Kidney (tissue), 13 donors: ENCODE measurements at regions not wholly inside any gene's neighbourhood (a gene's known extent, or its start where the extent isn't known, plus 50 kb on each side); places are given as distances from the start of the nearest gene placed in this dataset.
"Not testable (repeated sequence)": the region's sequence is repeated elsewhere in the genome, so short reads cannot be mapped to it uniquely, and the experiment has no call there.

Experiments
- DNase-seq, 5 donors: peaks; one replicate each; pipeline ENCODE4 v3.0.0-alpha.2; 2013 to 2020
- FAIRE-seq: peaks from 2 replicates; lab custom pipeline; 2012; peaks lifted over from hg19 to GRCh38; lab: Jason Lieb, UNC
- H3K27ac ChIP-seq, 2 donors: one replicate each; pipeline ENCODE4 v1.7.0; 2013; ENCODE audit warnings: low read depth in 2 of 2, low read length in 2 of 2, inconsistent platforms in 1 of 2
- H3K27me3 ChIP-seq: one replicate; pipeline ENCODE4 v1.7.1; 2013; ENCODE audit warnings: low read length, inconsistent platforms; ENCODE audit not compliant: control insufficient read depth, insufficient read depth
- H3K36me3 ChIP-seq, 3 donors: one replicate each; pipeline versions ENCODE4 v1.7.0 to v1.7.1; 2013; ENCODE audit warnings: low read length in 3 of 3, control low read depth in 1 of 3, inconsistent platforms in 1 of 3; ENCODE audit not compliant: insufficient read depth in 3 of 3, control insufficient read depth in 2 of 3
- H3K4me1 ChIP-seq, 3 donors: one replicate each; pipeline versions ENCODE4 v1.7.0 to v1.7.1; 2013; ENCODE audit warnings: low read length in 3 of 3, inconsistent platforms in 1 of 3, low read depth in 1 of 3; ENCODE audit not compliant: control insufficient read depth in 2 of 3, insufficient read depth in 2 of 3
- H3K4me3 ChIP-seq, 3 donors: one replicate each; pipeline versions ENCODE4 v1.7.0 to v1.8.1; 2013; ENCODE audit warnings: low read length in 3 of 3, control low read depth in 1 of 3, inconsistent platforms in 1 of 3
- H3K9ac ChIP-seq, 3 donors: one replicate each; pipeline versions ENCODE4 v1.7.0 to v1.7.1; 2013; ENCODE audit warnings: low read length in 3 of 3, control low read depth in 1 of 3, inconsistent platforms in 1 of 3
- H3K9me3 ChIP-seq, 3 donors: one replicate each; pipeline versions ENCODE4 v1.7.0 to v1.7.1; 2013; ENCODE audit warnings: low read length in 3 of 3, control low read depth in 1 of 3, inconsistent platforms in 1 of 3; ENCODE audit not compliant: control insufficient read depth in 2 of 3, insufficient read depth in 1 of 3
- intact Hi-C: fragments of 100-400 bp; cut with DNase I; formaldehyde crosslinking; loops from one replicate; pipeline ENCODE4 v1.11.1; 2022
- TF ChIP-seq, protein P1 (sequence below): IDR thresholded peaks from 3 replicates; pipeline ENCODE4 v1.5.1; 2012; ENCODE audit warnings: mild to moderate bottlenecking, moderate library complexity, borderline replicate concordance; ENCODE audit not compliant: insufficient read depth; ENCODE audit errors: extremely low read depth
- donor health status: control.
- donor health status: control.
- donor health status: control.
- donor health status: control.
- donor health status: control.
- donor health status: DM: yes; HTN: yes; CAD: no.
- donor health status: Normal renal cell carcinoma (clear cell type).

DNA sequence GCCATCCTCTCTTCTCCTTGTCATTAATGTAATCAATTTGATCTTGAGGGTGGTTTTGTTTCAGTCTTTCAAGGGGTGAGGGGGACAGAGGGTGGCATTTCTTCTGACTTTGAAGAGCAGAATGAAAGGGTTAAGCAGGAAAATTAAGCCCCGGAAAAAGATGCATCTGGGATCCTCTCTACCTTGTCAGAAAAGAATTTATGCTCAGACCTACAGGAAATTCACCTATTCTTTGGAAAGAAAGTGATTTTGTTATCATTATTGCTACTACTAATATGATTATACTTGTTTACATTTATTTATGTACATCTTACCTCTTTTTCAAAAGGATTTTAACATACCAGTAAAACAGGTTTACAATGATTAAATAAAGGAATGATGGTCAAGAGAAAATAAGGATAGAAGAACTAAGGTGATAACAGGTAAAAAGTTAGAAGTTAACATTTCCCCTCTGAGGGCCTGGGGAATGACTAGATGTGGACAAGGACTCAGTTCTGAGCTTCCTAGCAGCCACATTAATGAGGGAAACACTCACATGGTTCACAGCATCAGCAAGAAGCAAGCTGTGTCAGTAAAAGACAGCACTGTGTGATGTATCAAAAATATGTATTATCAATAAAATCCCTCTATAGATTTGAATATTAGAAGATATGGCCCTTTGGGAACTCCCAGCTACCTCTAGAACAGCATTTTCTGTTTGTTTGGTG, 151.4 kb downstream of the MYCN start:
- no peak for FAIRE-seq

DNA sequence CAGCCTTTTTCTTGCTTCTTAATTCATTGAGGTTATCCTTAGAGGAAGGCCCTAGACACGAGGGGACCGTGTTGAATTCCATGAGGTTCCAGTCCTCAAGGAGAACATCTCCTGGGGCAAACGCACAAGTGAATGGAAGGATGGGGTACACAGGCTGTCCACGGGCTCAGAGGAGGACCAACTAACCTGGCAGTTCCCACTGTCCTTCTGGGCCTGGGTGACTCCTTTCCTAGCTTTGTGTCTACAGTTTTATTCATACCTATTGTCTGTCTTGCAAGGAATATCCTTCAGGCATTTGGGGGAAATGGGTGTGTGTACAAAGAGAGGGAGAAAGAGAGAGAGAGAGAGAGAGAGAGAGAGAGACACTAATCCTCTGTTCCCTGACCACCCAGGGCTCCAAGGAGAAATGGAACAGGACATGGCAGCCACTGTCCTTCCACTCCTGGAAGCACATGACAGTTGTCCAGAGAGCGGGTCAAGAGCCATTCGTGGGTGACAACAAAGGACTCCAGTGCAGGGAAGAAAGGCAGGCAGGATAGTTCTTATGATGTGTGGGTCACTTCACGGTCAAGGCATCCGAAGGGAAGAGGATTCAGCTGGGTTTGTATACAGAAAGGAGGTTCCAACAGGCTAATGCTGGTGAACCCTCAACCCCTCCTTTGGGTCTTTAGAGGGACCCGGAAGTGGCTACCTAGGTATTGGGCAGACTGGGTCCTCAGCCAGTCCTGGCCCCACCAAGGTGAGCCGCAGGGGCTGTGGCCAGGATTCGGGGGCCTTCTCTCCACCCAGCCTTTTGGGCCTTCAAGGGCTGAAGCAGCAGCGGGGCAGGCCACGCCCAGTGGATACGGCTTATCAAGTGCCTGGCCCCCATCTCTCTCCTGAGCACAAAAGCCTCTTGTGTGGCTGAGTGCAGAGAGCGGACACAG, 150.6 kb downstream of the MYCN start:
- Histone ChIP-seq H3K4me3 (no peak overlapping the region), H3K9me3 (no peaks in the 10 kb centered on the region), H3K27me3 (no peaks in the 10 kb centered on the region), H3K27ac (no peak overlapping the region), H3K36me3 (no peaks in the 10 kb centered on the region), H3K4me1 (peaks cover 0 to 16% (median 13%) of the 10 kb centered on the region in 3 donors), H3K9ac (no peak overlapping the region)
- DNase-seq (no peak), FAIRE-seq (no peak)
- TF ChIP-seq, protein P1, sequence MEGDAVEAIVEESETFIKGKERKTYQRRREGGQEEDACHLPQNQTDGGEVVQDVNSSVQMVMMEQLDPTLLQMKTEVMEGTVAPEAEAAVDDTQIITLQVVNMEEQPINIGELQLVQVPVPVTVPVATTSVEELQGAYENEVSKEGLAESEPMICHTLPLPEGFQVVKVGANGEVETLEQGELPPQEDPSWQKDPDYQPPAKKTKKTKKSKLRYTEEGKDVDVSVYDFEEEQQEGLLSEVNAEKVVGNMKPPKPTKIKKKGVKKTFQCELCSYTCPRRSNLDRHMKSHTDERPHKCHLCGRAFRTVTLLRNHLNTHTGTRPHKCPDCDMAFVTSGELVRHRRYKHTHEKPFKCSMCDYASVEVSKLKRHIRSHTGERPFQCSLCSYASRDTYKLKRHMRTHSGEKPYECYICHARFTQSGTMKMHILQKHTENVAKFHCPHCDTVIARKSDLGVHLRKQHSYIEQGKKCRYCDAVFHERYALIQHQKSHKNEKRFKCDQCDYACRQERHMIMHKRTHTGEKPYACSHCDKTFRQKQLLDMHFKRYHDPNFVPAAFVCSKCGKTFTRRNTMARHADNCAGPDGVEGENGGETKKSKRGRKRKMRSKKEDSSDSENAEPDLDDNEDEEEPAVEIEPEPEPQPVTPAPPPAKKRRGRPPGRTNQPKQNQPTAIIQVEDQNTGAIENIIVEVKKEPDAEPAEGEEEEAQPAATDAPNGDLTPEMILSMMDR: no peak
- intact Hi-C loops: no loop called here

More for the DNA sequence above, 151.4 kb downstream of the MYCN start:
- Histone ChIP-seq H3K4me3 (no peak overlapping the region), H3K36me3 (no peaks in the 10 kb centered on the region), H3K4me1 (peaks cover 0 to 20% (median 16%) of the 10 kb centered on the region in 3 donors), H3K9ac (no peak overlapping the region), H3K27me3 (no peaks in the 10 kb centered on the region), H3K9me3 (no peaks in the 10 kb centered on the region), H3K27ac (no peak overlapping the region)
- TF ChIP-seq, protein P1: no peak
- intact Hi-C loops: no loop called here
- no peak for DNase-seq

DNA sequence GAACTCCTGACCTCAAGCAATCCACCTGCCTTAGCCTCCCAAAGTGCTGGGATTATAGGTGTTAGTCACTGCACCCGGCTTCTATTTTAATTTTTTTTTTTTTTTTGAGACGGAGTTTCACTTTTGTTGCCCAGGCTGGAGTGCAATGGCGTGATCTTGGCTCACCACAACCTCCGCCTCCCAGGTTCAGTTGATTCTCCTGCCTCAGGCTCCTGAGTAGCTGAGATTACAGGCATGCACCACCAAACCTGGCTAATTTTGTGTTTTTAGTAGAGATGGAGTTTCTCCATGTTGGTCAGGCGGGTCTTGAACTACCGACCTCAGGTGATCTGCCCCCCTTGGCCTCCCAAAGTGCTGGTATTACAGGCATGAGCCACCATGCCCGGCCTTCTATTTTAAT, 149.1 kb downstream of the MYCN start:
- FAIRE-seq, DNase-seq, H3K4me3 ChIP-seq: not testable (repeated sequence)

DNA sequence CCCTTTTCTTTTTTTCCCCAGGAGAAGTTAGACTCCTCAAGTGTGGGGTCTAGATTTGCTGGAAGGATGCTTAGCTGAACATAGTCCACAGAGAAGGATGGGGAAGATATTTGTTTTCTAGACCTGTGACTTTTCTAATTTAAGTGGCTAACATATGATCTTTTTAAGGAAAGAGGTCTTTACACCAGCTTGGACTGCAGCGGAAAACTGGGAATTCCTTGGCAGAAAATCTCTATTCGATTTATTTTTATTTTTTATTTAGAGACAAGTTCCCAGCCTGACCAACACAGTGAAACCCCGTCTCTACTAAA, 148.4 kb downstream of the MYCN start:
- Histone ChIP-seq H3K4me1 (peaks cover 0 to 3% (median 2%) of the 10 kb centered on the region in 3 donors), H3K4me3 (no peak overlapping the region), H3K9ac (no peak overlapping the region), H3K27ac (no peak overlapping the region), H3K9me3 (no peaks in the 10 kb centered on the region), H3K36me3 (no peaks in the 10 kb centered on the region), H3K27me3 (no peaks in the 10 kb centered on the region)
- no peak for DNase-seq
- FAIRE-seq: no peak
- TF ChIP-seq, protein P1: no peak
- intact Hi-C loops: no loop called here

More for the DNA sequence above, 149.1 kb downstream of the MYCN start:
- H3K36me3 ChIP-seq, H3K27ac ChIP-seq, H3K4me1 ChIP-seq, intact Hi-C loops, H3K27me3 ChIP-seq, H3K9me3 ChIP-seq, H3K9ac ChIP-seq: not testable (repeated sequence)
